Gastroesophageal sphincter (tissue), 3 donors: ENCODE measurements at regions not wholly inside any gene's neighbourhood (a gene's known extent, or its start where the extent isn't known, plus 50 kb on each side); places are given as distances from the start of the nearest gene placed in this dataset.

Source experiments
- CTCF ChIP-seq, 4 experiments: fragments of 200-600 bp in 2 of 4; fragments of 450-650 bp in 2 of 4; sonication (generic) in 1 of 4; IDR thresholded peaks; one replicate each; pipeline ENCODE4 v1.5.1; 2017 to 2019; ENCODE audit warnings: antibody characterized with exemption in 4 of 4, mild to moderate bottlenecking in 2 of 4, moderate library complexity in 2 of 4
- POLR2A ChIP-seq, 2 donors: fragments of 450-650 bp; IDR thresholded peaks; one replicate each; pipeline ENCODE4 v1.6.1; 2017; ENCODE audit warnings: antibody characterized with exemption in 2 of 2, mild to moderate bottlenecking in 2 of 2, moderate library complexity in 1 of 2
- POLR2AphosphoS5 ChIP-seq: sonication (generic); formaldehyde crosslinking; IDR thresholded peaks from one replicate; pipeline ENCODE4 v1.6.1; 2017; ENCODE audit warnings: antibody characterized with exemption

- TF ChIP-seq CTCF (IDR thresholded peaks at IDR 0.05): no peak
- TF ChIP-seq POLR2A (IDR thresholded peaks at IDR 0.05): no peak
- TF ChIP-seq POLR2AphosphoS5: no peak
Observed at GRCh38 chr3:20637729-20638128, 451.7 kb upstream of the SGO1 start.
